DND-41 (cell line): ENCODE measurements at regions not wholly inside any gene's neighbourhood (a gene's known extent, or its start where the extent isn't known, plus 50 kb on each side); places are given as distances from the start of the nearest gene placed in this dataset.
"Not testable (repeated sequence)": the region's sequence is repeated elsewhere in the genome, so short reads cannot be mapped to it uniquely, and the experiment has no call there.

Experiments used
- ATAC-seq: fragments of 200-7000 bp; cut with Tn5 transposase; 3 replicates; pipeline ENCODE4 v1.9.1; 2021; ENCODE audit warnings: low read depth; ENCODE audit not compliant: insufficient read depth
- DNase-seq: peaks from one replicate; pipeline ENCODE4 v3.0.0-alpha.2; 2020
- H2AFZ ChIP-seq: 2 replicates; pipeline ENCODE4 v1.6.0; 2012; ENCODE audit warnings: low read depth, low read length
- H3K27ac ChIP-seq: 2 replicates; pipeline ENCODE4 v1.5.1; 2012; ENCODE audit warnings: low read length, inconsistent platforms
- H3K27me3 ChIP-seq: fragments of 200-600 bp; sonication (generic); 2 replicates; pipeline ENCODE4 v1.6.0; 2012; ENCODE audit warnings: low read length, mild to moderate bottlenecking, inconsistent platforms; ENCODE audit not compliant: insufficient read depth, poor library complexity
- H3K36me3 ChIP-seq: 2 replicates; pipeline ENCODE4 v1.5.1; 2012; ENCODE audit warnings: low read length, inconsistent platforms; ENCODE audit not compliant: insufficient read depth
- H3K4me1 ChIP-seq: 2 replicates; pipeline ENCODE4 v1.5.1; 2012; ENCODE audit warnings: mild to moderate bottlenecking, low read length; ENCODE audit not compliant: insufficient read depth
- H3K4me2 ChIP-seq: 2 replicates; pipeline ENCODE4 v1.6.0; 2012; ENCODE audit warnings: mild to moderate bottlenecking, moderate library complexity, low read length, inconsistent platforms; ENCODE audit not compliant: insufficient read depth
- H3K4me3 ChIP-seq, 2 experiments: fragments of 200-600 bp in 1 of 2; shearing (Covaris generic) in 1 of 2; 2 replicates each; pipeline ENCODE4 v1.5.1; 2012 to 2016; ENCODE audit warnings: inconsistent platforms in 2 of 2, low read length in 2 of 2, mild to moderate bottlenecking in 2 of 2, low read depth in 1 of 2, moderate library complexity in 1 of 2
- H3K79me2 ChIP-seq: 2 replicates; pipeline ENCODE4 v1.6.0; 2012; ENCODE audit warnings: low read length, inconsistent platforms; ENCODE audit not compliant: insufficient read depth
- H3K9ac ChIP-seq: 2 replicates; pipeline ENCODE4 v1.6.0; 2012; ENCODE audit warnings: low read depth, mild to moderate bottlenecking, inconsistent platforms, low read length, moderate library complexity
- H3K9me3 ChIP-seq: 2 replicates; pipeline ENCODE4 v1.5.1; 2012; ENCODE audit warnings: low read length, moderate library complexity, mild to moderate bottlenecking, inconsistent platforms; ENCODE audit not compliant: insufficient read depth, severe bottlenecking
- H4K20me1 ChIP-seq: 2 replicates; pipeline ENCODE4 v1.6.0; 2012; ENCODE audit warnings: low read length; ENCODE audit not compliant: insufficient read depth
- EZH2 ChIP-seq: IDR thresholded peaks from 3 replicates; pipeline ENCODE4 v1.6.1; 2012; ENCODE audit warnings: borderline replicate concordance, low read depth, mild to moderate bottlenecking, moderate library complexity, low read length, inconsistent platforms; ENCODE audit not compliant: severe bottlenecking
- TF ChIP-seq, protein P1 (sequence below): IDR thresholded peaks from 2 replicates; pipeline ENCODE4 v1.5.1; 2012; ENCODE audit warnings: borderline replicate concordance, low read length, moderate library complexity, mild to moderate bottlenecking; ENCODE audit not compliant: poor library complexity, severe bottlenecking; ENCODE audit errors: extremely low read depth

DNA sequence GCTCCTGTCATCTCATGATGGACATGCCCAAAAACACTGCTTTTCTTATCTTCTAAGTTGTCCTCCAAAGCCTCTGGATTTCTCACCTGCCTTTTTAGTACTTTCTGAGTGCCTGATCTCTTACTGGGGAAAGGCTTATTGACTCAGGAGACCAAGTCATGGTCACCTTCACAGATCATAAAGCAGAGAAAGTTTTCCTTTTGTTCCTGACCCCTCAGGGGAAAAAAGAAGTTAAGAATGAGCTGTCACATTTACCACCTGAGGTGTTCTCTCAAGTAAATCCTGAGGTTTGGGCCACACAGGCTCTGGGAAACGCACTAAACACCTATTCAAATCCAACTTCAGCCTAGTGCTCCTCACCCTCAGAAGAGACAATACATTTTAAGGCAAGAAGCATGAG lies 119.3 kb upstream of the ALG10B start:
- H3K4me1 ChIP-seq, H4K20me1 ChIP-seq, H3K4me2 ChIP-seq, H3K4me3 ChIP-seq, H3K79me2 ChIP-seq, H3K9me3 ChIP-seq, H2AFZ ChIP-seq, H3K9ac ChIP-seq, DNase-seq, H3K36me3 ChIP-seq, ATAC-seq, H3K27ac ChIP-seq, H3K27me3 ChIP-seq: not testable (repeated sequence)

- ATAC-seq, result no peak
- no peaks in the 10 kb centered on the region for H3K4me1 ChIP-seq
- H3K27ac ChIP-seq, result no peak overlapping the region
- H3K36me3 ChIP-seq, result no peaks in the 10 kb centered on the region
- H2AFZ ChIP-seq, result no peak overlapping the region
- no peaks in the 10 kb centered on the region for H4K20me1 ChIP-seq
- H3K4me2 ChIP-seq, result no peak overlapping the region
- DNase-seq, result no peak
- no peak for TF ChIP-seq EZH2
- TF ChIP-seq, protein P1, sequence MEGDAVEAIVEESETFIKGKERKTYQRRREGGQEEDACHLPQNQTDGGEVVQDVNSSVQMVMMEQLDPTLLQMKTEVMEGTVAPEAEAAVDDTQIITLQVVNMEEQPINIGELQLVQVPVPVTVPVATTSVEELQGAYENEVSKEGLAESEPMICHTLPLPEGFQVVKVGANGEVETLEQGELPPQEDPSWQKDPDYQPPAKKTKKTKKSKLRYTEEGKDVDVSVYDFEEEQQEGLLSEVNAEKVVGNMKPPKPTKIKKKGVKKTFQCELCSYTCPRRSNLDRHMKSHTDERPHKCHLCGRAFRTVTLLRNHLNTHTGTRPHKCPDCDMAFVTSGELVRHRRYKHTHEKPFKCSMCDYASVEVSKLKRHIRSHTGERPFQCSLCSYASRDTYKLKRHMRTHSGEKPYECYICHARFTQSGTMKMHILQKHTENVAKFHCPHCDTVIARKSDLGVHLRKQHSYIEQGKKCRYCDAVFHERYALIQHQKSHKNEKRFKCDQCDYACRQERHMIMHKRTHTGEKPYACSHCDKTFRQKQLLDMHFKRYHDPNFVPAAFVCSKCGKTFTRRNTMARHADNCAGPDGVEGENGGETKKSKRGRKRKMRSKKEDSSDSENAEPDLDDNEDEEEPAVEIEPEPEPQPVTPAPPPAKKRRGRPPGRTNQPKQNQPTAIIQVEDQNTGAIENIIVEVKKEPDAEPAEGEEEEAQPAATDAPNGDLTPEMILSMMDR, result no peak
- H3K4me3 ChIP-seq, result no peak overlapping the region
- no peaks in the 10 kb centered on the region for H3K79me2 ChIP-seq
- no peak overlapping the region for H3K9ac ChIP-seq
- H3K9me3 ChIP-seq, result peaks cover 2% of the 10 kb centered on the region
- no peaks in the 10 kb centered on the region for H3K27me3 ChIP-seq
These were observed 114.9 kb upstream of the ALG10B start for GRCh38 chr12:38201461-38202276.

GRCh38 chr12:38204831-38205230 lies 111.7 kb upstream of the ALG10B start:
- no peaks in the 10 kb centered on the region for H3K36me3 ChIP-seq
- H3K9me3 ChIP-seq, result peaks cover 2% of the 10 kb centered on the region
- H3K27me3 ChIP-seq, result no peaks in the 10 kb centered on the region
- H2AFZ ChIP-seq, result no peak overlapping the region
- H4K20me1 ChIP-seq, result no peaks in the 10 kb centered on the region
- H3K27ac ChIP-seq, result no peak overlapping the region
- no peak overlapping the region for H3K4me2 ChIP-seq
- TF ChIP-seq, protein P1, result no peak
- no peak for TF ChIP-seq EZH2
- no peak for ATAC-seq
- H3K79me2 ChIP-seq, result no peaks in the 10 kb centered on the region
- H3K9ac ChIP-seq, result no peak overlapping the region
- H3K4me1 ChIP-seq, result no peaks in the 10 kb centered on the region
- H3K4me3 ChIP-seq, result no peak overlapping the region
- DNase-seq, result no peak

DNA sequence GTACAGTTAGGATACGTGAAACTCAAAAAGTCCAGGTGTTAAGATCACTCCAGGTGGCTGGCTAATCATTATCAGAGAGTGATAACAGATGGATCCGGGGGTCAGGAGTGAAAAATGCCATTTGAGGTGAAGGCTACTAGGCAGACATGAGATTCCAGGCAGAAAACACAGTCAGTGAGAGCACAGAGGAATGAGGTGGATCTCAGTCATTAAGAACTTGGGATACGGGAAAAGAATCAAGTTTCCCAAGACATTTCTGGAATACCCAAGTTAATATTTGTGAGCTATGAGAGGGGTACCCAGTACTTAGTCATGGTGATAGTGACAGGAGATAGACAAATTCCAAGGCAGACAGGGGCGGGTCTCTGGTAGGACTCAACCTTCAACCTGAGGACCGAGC lies 94.6 kb upstream of the ALG10B start:
- Histone ChIP-seq H3K27me3 (no peaks in the 10 kb centered on the region), H2AFZ (no peak overlapping the region), H3K4me2 (no peak overlapping the region), H3K36me3 (no peaks in the 10 kb centered on the region), H3K79me2 (no peaks in the 10 kb centered on the region), H3K27ac (no peak overlapping the region), H3K9ac (no peak overlapping the region), H3K4me3 (no peak overlapping the region), H3K9me3 (no peaks in the 10 kb centered on the region), H3K4me1 (no peaks in the 10 kb centered on the region), H4K20me1 (no peaks in the 10 kb centered on the region)
- no peak for DNase-seq
- ATAC-seq, result no peak
- TF ChIP-seq, protein P1, result no peak
- no peak for TF ChIP-seq EZH2

DNA sequence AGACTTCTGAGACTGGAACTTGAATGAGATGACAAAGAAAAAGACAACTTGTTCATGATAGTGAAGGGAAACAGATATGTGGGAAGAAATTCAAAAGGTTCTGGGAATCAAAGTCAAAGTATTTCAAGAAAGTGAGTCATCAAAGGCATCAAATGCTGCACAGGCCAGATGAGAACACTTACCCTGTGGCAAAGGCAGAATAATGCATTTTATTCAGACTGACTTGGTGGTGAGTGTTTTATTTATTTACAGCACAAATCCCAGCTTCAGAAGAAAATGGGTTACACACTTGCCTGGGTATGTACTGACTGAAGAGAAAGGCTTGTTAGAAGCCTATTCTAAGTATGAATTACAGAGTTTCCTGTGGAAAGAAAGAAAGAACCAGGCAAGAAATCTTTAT lies 78.2 kb upstream of the ALG10B start:
- not testable (repeated sequence) for H3K27ac ChIP-seq, H3K4me2 ChIP-seq, H3K9me3 ChIP-seq, H4K20me1 ChIP-seq, H3K4me1 ChIP-seq, H2AFZ ChIP-seq, ATAC-seq, H3K27me3 ChIP-seq, H3K9ac ChIP-seq, H3K79me2 ChIP-seq, H3K36me3 ChIP-seq, H3K4me3 ChIP-seq, DNase-seq
